Brain microvascular endothelial cell (primary cell): ENCODE measurements at regions not wholly inside any gene's neighbourhood (a gene's known extent, or its start where the extent isn't known, plus 50 kb on each side); places are given as distances from the start of the nearest gene placed in this dataset.

ENCODE experiments used
- DNase-seq: peaks from one replicate; pipeline ENCODE4 v3.0.0-alpha.2; 2020
- H3K27ac ChIP-seq: fragments of 250-450 bp; sonication (Bioruptor Pico); 2 replicates; pipeline ENCODE4 v1.5.1; 2020; ENCODE audit warnings: mild to moderate bottlenecking, moderate library complexity
- H3K27me3 ChIP-seq: fragments of 250-450 bp; sonication (Bioruptor Pico); replicated peaks from 2 replicates; pipeline ENCODE4 v1.5.1; 2020; ENCODE audit warnings: mild to moderate bottlenecking
- H3K36me3 ChIP-seq: fragments of 250-450 bp; sonication (Bioruptor Pico); replicated peaks from 2 replicates; pipeline ENCODE4 v1.5.1; 2020; ENCODE audit warnings: mild to moderate bottlenecking
- H3K4me3 ChIP-seq: 2 replicates; pipeline ENCODE4 v1.5.1; 2011; ENCODE audit warnings: low read depth, mild to moderate bottlenecking, control low read depth, low read length, moderate library complexity
- in situ Hi-C: cut with HindIII; loops from 2 replicates; pipeline ENCODE4 v1.10.0; 2017; ENCODE audit warnings: low sequenced_read_pairs, low pct_ligation_motif_present
- TF ChIP-seq, protein P1 (sequence below): IDR thresholded peaks from 2 replicates; pipeline ENCODE4 v1.5.1; 2011; ENCODE audit warnings: low read depth, mild to moderate bottlenecking, moderate library complexity, low read length, control low read depth, inconsistent platforms; ENCODE audit errors: missing control alignments

DNA sequence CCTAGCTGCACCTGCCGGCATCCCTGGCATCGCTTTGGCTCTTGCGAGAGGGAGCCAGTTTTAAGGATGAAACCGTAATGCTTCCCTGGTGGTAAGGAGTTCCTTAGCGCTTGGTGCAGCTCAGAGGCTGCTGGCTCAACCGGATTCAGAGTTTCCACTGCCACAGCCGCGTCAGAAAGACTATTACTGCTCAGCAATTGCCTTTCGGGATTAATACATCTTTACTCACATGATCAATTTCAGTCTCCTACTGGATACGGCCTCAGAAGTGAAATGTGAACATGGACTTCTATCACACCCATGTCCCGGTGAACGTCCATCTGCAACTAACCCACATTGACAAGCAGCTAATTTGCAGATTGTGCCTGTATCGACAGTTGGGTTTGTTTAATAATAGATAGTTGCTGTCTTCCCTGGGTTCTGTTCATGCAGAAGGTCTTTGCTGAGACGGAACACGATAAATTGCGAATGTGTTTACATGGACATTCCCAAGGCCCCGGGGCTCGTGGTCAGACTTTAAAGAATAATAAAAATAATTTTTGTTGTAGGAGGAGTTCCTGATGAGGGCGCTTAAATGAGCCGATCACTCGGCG lies 175.4 kb downstream of the ENGASE start:
- Histone ChIP-seq H3K27ac (no peak overlapping the region), H3K36me3 (no peaks in the 10 kb centered on the region), H3K27me3 (no peaks in the 10 kb centered on the region), H3K4me3 (no peak overlapping the region)
- in situ Hi-C loops, result no loop called here
- DNase-seq, result no peak
- TF ChIP-seq, protein P1, sequence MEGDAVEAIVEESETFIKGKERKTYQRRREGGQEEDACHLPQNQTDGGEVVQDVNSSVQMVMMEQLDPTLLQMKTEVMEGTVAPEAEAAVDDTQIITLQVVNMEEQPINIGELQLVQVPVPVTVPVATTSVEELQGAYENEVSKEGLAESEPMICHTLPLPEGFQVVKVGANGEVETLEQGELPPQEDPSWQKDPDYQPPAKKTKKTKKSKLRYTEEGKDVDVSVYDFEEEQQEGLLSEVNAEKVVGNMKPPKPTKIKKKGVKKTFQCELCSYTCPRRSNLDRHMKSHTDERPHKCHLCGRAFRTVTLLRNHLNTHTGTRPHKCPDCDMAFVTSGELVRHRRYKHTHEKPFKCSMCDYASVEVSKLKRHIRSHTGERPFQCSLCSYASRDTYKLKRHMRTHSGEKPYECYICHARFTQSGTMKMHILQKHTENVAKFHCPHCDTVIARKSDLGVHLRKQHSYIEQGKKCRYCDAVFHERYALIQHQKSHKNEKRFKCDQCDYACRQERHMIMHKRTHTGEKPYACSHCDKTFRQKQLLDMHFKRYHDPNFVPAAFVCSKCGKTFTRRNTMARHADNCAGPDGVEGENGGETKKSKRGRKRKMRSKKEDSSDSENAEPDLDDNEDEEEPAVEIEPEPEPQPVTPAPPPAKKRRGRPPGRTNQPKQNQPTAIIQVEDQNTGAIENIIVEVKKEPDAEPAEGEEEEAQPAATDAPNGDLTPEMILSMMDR, result no peak

DNA sequence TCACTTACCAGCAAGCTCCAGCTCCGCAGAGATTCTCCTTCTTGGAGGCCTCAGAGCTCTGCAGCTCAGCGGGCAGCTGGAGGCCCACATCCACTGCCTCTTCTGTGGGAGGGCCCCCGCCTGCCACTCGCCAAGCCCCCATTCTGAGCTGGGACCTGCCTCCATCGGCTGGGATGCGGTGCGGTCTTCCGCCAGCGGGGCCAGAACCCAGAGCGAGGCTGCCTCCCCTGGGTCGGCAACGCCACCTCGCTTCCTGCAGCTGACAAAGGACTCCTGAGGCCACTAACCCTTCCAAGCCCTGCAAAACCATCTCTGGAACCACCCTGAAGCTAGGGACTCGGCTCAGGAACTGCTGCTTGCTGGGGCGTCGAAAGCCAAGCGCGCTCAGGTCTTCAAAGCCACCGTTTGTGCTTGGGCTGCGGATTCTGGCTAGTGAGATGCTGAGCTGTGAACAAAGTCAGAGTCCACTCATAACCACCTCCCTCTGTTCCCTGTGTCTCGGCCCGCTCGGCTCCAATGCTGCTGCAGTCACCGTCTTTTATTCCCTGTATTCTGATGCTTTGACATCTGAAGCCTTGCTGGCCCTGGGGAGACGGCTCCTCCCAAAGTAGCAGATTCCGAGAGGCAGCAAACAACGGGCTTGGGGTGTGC lies 174.3 kb downstream of the ENGASE start:
- Histone ChIP-seq H3K27me3 (no peaks in the 10 kb centered on the region), H3K27ac (no peak overlapping the region), H3K4me3 (no peak overlapping the region), H3K36me3 (no peaks in the 10 kb centered on the region)
- TF ChIP-seq, protein P1, result no peak
- in situ Hi-C loops, result no loop called here
- no peak for DNase-seq

DNA sequence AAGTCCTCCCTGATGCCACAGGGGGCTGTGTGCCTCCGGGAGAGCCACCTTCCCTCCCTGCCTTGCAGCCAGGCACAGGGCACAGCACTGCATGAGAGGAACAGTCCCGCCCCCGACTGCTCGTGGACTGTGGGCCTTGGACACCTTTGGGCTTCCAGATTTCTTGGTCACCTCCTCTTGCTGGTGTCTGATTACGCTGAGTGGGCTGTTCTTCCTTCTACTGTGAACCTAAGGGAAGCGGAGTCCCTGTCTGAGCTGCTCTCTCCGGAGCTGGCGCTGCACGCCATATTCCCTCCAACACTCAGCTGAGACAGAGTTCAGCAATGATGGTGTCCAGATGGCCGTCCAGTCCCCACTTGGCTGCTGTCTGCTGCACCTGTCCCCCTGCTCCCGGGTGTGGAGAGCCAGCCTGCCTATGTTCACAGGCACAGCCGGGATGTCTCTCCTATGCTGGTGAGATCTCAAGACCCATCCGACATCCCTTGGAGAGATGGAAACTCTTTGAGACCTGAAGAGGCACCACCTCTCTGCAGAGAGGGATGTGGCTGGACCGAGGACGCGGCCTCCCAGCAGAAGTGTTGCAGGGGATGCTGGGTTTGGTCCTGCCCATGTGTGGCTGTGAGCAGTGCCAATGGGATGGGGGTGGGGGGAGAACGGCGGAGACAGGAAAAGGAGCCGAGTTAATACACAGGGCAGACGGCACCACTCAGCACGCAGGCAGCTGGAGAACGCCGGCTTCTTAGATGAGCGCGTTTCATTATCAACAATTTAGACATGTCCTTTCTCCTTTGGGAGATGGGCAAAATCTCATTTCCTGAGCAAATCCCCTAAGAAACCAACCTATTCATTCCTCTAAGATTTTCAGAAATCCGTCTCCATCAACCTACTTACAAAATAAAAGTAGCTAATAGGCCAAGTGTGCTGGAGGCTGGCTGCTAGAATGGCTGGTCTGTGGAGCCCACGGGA lies 171.9 kb downstream of the ENGASE start:
- H3K27ac ChIP-seq, result no peak overlapping the region
- H3K36me3 ChIP-seq, result no peaks in the 10 kb centered on the region
- no peak for DNase-seq
- no peaks in the 10 kb centered on the region for H3K27me3 ChIP-seq
- in situ Hi-C loops, result no loop called here
- TF ChIP-seq, protein P1, result no peak
- no peak overlapping the region for H3K4me3 ChIP-seq

DNA sequence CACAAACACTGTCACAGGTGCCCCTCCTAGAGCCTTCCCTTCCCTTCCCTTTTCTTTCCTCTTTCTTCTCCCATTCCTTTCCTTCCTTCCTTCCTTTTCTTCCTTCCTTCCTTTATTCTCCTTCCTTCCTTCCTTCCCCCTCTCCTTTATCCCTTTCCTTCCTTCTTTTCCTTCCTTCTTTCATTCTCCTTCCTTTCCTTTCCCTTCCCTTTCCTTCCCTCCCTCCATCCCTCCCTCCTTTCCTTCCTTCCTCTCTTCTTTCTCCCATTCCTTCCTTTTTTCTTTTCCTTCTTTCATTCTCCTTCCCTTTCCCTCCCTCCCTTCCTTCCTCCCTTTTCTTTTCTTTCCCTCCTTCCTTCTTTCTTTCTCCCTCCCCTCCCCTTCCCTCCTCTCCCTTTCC lies 170.0 kb downstream of the ENGASE start:
- Histone ChIP-seq H3K27me3 (no peaks in the 10 kb centered on the region), H3K4me3 (no peak overlapping the region), H3K36me3 (no peaks in the 10 kb centered on the region), H3K27ac (no peak overlapping the region)
- TF ChIP-seq, protein P1, result no peak
- no peak for DNase-seq
- in situ Hi-C loops, result no loop called here

DNA sequence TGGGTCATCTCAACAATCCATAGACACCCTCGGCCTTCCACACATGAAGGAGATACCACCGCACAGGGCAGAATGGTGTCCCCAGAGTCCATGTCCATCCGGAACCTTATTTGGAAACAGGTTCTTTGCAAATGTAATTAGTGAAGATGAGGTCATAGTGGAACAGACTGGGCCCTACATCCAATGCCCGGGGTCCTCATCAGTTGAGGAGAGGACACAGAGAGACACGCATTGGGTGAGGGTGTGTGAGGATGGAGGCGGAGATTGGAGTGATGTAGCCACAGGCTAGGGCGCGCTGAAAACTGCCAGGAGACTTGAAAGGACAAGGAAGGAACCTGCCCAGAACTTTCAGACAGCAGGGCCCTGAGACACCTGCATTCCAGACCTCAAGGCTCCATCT lies 169.4 kb downstream of the ENGASE start:
- TF ChIP-seq, protein P1, result no peak
- no peak for DNase-seq
- in situ Hi-C loops, result no loop called here
- no peak overlapping the region for H3K27ac ChIP-seq
- H3K36me3 ChIP-seq, result no peaks in the 10 kb centered on the region
- H3K27me3 ChIP-seq, result no peaks in the 10 kb centered on the region
- H3K4me3 ChIP-seq, result no peak overlapping the region
